Stomach (tissue), 4 donors: ENCODE measurements at regions not wholly inside any gene's neighbourhood (a gene's known extent, or its start where the extent isn't known, plus 50 kb on each side); places are given as distances from the start of the nearest gene placed in this dataset.

Experiments
- small RNA-seq, 4 donors: library from RNA; depleted of rRNA; stranded (forward); fragments of <200 nt; gene quantifications; one replicate each; pipeline ENCODE3, GENCODE V24; 2016

Small RNA genes lying in the stretch of these regions (small RNA-seq; reads per million reads assigned to genes)
- 0 reads per million in 4 donors for gene AL590004.1
